ENCODE measurements at regions not wholly inside any gene's neighbourhood (a gene's known extent, or its start where the extent isn't known, plus 50 kb on each side); places are given as distances from the start of the nearest gene placed in this dataset.

GRCh38 chrX:40318801-40319200 lies 221.0 kb upstream of the BCOR start:
- H3K27me3 ChIP-seq (ENCODE audit: control insufficient read depth, insufficient read depth, low read length) = no peaks in the 10 kb centered on the region
- H3K36me3 ChIP-seq (ENCODE audit: control insufficient read depth in 2 of 3, insufficient read depth in 3 of 3, low read length in 3 of 3) = no peaks in the 10 kb centered on the region
- no peaks in the 10 kb centered on the region for H3K4me1 ChIP-seq (ENCODE audit: control insufficient read depth in 2 of 3, insufficient read depth in 2 of 3, low read depth in 1 of 3, low read length in 3 of 3)
- no peak overlapping the region for H3K9ac ChIP-seq (ENCODE audit: low read length in 3 of 3)
- intact Hi-C loops (cut with DNase I) = no loop called here
- no peak for TF ChIP-seq CTCF (IDR thresholded peaks at IDR 0.05; ENCODE audit: borderline replicate concordance, extremely low read depth, insufficient read depth)
- FAIRE-seq = no peak
- no peak overlapping the region for H3K4me3 ChIP-seq (ENCODE audit: low read length in 3 of 3)
- H3K9me3 ChIP-seq (ENCODE audit: control insufficient read depth in 2 of 3, insufficient read depth in 1 of 3, low read length in 3 of 3) = no peaks in the 10 kb centered on the region
- H3K27ac ChIP-seq (ENCODE audit: low read depth in 2 of 2, low read length in 2 of 2) = no peak overlapping the region
- DNase-seq = no peak

- Histone ChIP-seq H3K4me1 (ENCODE audit: control insufficient read depth in 2 of 3, insufficient read depth in 2 of 3, low read depth in 1 of 3, low read length in 3 of 3) (no peaks in the 10 kb centered on the region), H3K27me3 (ENCODE audit: control insufficient read depth, insufficient read depth, low read length) (no peaks in the 10 kb centered on the region), H3K9ac (ENCODE audit: low read length in 3 of 3) (no peak overlapping the region), H3K27ac (ENCODE audit: low read depth in 2 of 2, low read length in 2 of 2) (no peak overlapping the region), H3K9me3 (ENCODE audit: control insufficient read depth in 2 of 3, insufficient read depth in 1 of 3, low read length in 3 of 3) (no peaks in the 10 kb centered on the region), H3K4me3 (ENCODE audit: low read length in 3 of 3) (no peak overlapping the region), H3K36me3 (ENCODE audit: control insufficient read depth in 2 of 3, insufficient read depth in 3 of 3, low read length in 3 of 3) (no peaks in the 10 kb centered on the region)
- DNase-seq = no peak
- intact Hi-C loops (cut with DNase I) = no loop called here
- no peak for TF ChIP-seq CTCF (IDR thresholded peaks at IDR 0.05; ENCODE audit: borderline replicate concordance, extremely low read depth, insufficient read depth)
- FAIRE-seq = no peak
These were observed 220.3 kb upstream of the BCOR start for GRCh38 chrX:40318076-40318475.

- DNase-seq (no peak), FAIRE-seq (no peak)
- H3K4me1 ChIP-seq (ENCODE audit: control insufficient read depth in 2 of 3, insufficient read depth in 2 of 3, low read depth in 1 of 3, low read length in 3 of 3) = no peaks in the 10 kb centered on the region
- H3K9me3 ChIP-seq (ENCODE audit: control insufficient read depth in 2 of 3, insufficient read depth in 1 of 3, low read length in 3 of 3) = no peaks in the 10 kb centered on the region
- H3K4me3 ChIP-seq (ENCODE audit: low read length in 3 of 3) = no peak overlapping the region
- no peak for TF ChIP-seq CTCF (IDR thresholded peaks at IDR 0.05; ENCODE audit: borderline replicate concordance, extremely low read depth, insufficient read depth)
- H3K27ac ChIP-seq (ENCODE audit: low read depth in 2 of 2, low read length in 2 of 2) = no peak overlapping the region
- H3K27me3 ChIP-seq (ENCODE audit: control insufficient read depth, insufficient read depth, low read length) = no peaks in the 10 kb centered on the region
- no peak overlapping the region for H3K9ac ChIP-seq (ENCODE audit: low read length in 3 of 3)
- intact Hi-C loops (cut with DNase I) = no loop called here
- no peaks in the 10 kb centered on the region for H3K36me3 ChIP-seq (ENCODE audit: control insufficient read depth in 2 of 3, insufficient read depth in 3 of 3, low read length in 3 of 3)
These were observed 218.7 kb upstream of the BCOR start for GRCh38 chrX:40316502-40316901.

GRCh38 chrX:40314070-40314469 lies 216.3 kb upstream of the BCOR start:
- no peaks in the 10 kb centered on the region for H3K27me3 ChIP-seq (ENCODE audit: control insufficient read depth, insufficient read depth, low read length)
- H3K9me3 ChIP-seq (ENCODE audit: control insufficient read depth in 2 of 3, insufficient read depth in 1 of 3, low read length in 3 of 3) = no peaks in the 10 kb centered on the region
- peak; percentile 4 for TF ChIP-seq CTCF (IDR thresholded peaks at IDR 0.05; ENCODE audit: borderline replicate concordance, extremely low read depth, insufficient read depth)
- H3K4me1 ChIP-seq (ENCODE audit: control insufficient read depth in 2 of 3, insufficient read depth in 2 of 3, low read depth in 1 of 3, low read length in 3 of 3) = no peaks in the 10 kb centered on the region
- no peaks in the 10 kb centered on the region for H3K36me3 ChIP-seq (ENCODE audit: control insufficient read depth in 2 of 3, insufficient read depth in 3 of 3, low read length in 3 of 3)
- no peak overlapping the region for H3K27ac ChIP-seq (ENCODE audit: low read depth in 2 of 2, low read length in 2 of 2)
- intact Hi-C loops (cut with DNase I) = no loop called here
- FAIRE-seq = no peak
- DNase-seq = no peak
- H3K9ac ChIP-seq (ENCODE audit: low read length in 3 of 3) = no peak overlapping the region
- no peak overlapping the region for H3K4me3 ChIP-seq (ENCODE audit: low read length in 3 of 3)

All from kidney (tissue), 13 donors.